Jurkat, Clone E6-1 (cell line): ENCODE measurements at regions not wholly inside any gene's neighbourhood (a gene's known extent, or its start where the extent isn't known, plus 50 kb on each side); places are given as distances from the start of the nearest gene placed in this dataset.
A peak's percentile ranks its signal among the peaks of the same experiment; 100 is the strongest.
"Not testable (repeated sequence)": the region's sequence is repeated elsewhere in the genome, so short reads cannot be mapped to it uniquely, and the experiment has no call there.

Source experiments
- DNase-seq: peaks from one replicate; pipeline ENCODE4 v3.0.0-alpha.2; 2011; ENCODE audit warnings: low read depth, low spot score
- H3K4me3 ChIP-seq: 2 replicates; pipeline ENCODE4 v1.5.1; 2011; ENCODE audit warnings: mild to moderate bottlenecking, low read length, control low read depth, moderate library complexity

- no peak for DNase-seq
- no peak overlapping the region for H3K4me3 ChIP-seq
Observed at GRCh38 chr3:162390891-162391290, 894.3 kb downstream of the OTOL1 start.

GRCh38 chr3:162391301-162391700, 894.7 kb downstream of the OTOL1 start:
- no peak for DNase-seq
- H3K4me3 ChIP-seq = no peak overlapping the region

- H3K4me3 ChIP-seq = no peak overlapping the region
- no peak for DNase-seq
Observed at GRCh38 chr3:162395496-162395895, 898.9 kb downstream of the OTOL1 start.

- no peak for DNase-seq
- H3K4me3 ChIP-seq = no peak overlapping the region
Observed at GRCh38 chr3:162398554-162398953, 901.9 kb downstream of the OTOL1 start.

- no peak for DNase-seq
Observed at GRCh38 chr3:162400697-162401096, 904.1 kb downstream of the OTOL1 start.

GRCh38 chr3:162411556-162411955, 914.9 kb downstream of the OTOL1 start:
- DNase-seq, H3K4me3 ChIP-seq: not testable (repeated sequence)

More at GRCh38 chr3:162400697-162401096, 904.1 kb downstream of the OTOL1 start:
- no peak overlapping the region for H3K4me3 ChIP-seq

- no peak overlapping the region for H3K4me3 ChIP-seq
- DNase-seq = no peak
Observed at GRCh38 chr3:162421721-162422120, 925.1 kb downstream of the OTOL1 start.

GRCh38 chr3:162428192-162428591, 931.6 kb downstream of the OTOL1 start:
- DNase-seq = no peak
- no peak overlapping the region for H3K4me3 ChIP-seq

- DNase-seq = no peak
- no peak overlapping the region for H3K4me3 ChIP-seq
Observed at GRCh38 chr3:162435750-162436149, 939.1 kb downstream of the OTOL1 start.

GRCh38 chr3:162436826-162437225, 940.2 kb downstream of the OTOL1 start:
- no peak overlapping the region for H3K4me3 ChIP-seq

GRCh38 chr3:162437480-162437879, 940.9 kb downstream of the OTOL1 start:
- no peak overlapping the region for H3K4me3 ChIP-seq
- DNase-seq = no peak

More at GRCh38 chr3:162436826-162437225, 940.2 kb downstream of the OTOL1 start:
- DNase-seq = no peak

GRCh38 chr3:162441716-162442115, 945.1 kb downstream of the OTOL1 start:
- H3K4me3 ChIP-seq = no peak overlapping the region
- DNase-seq = no peak

GRCh38 chr3:162443376-162443775, 946.8 kb downstream of the OTOL1 start:
- H3K4me3 ChIP-seq = no peak overlapping the region
- DNase-seq = no peak

- H3K4me3 ChIP-seq = no peak overlapping the region
- no peak for DNase-seq
Observed at GRCh38 chr3:162468791-162469190, 972.2 kb downstream of the OTOL1 start.

- no peak overlapping the region for H3K4me3 ChIP-seq
- DNase-seq = no peak
Observed at GRCh38 chr3:162487138-162487537, 990.5 kb downstream of the OTOL1 start.

GRCh38 chr3:162489853-162490252, 993.2 kb downstream of the OTOL1 start:
- no peak overlapping the region for H3K4me3 ChIP-seq
- peak; percentile 17 for DNase-seq

- no peak overlapping the region for H3K4me3 ChIP-seq
- DNase-seq = no peak
Observed at GRCh38 chr3:162491952-162492351, 995.3 kb downstream of the OTOL1 start.

GRCh38 chr3:162492446-162493081, 996.0 kb downstream of the OTOL1 start:
- H3K4me3 ChIP-seq = no peak overlapping the region
- no peak for DNase-seq

- no peak overlapping the region for H3K4me3 ChIP-seq
- DNase-seq = no peak
Observed at GRCh38 chr3:162498626-162499025, 1002.0 kb downstream of the OTOL1 start.

- H3K4me3 ChIP-seq = no peak overlapping the region
- DNase-seq = no peak
Observed at GRCh38 chr3:162507397-162507796, 1010.8 kb downstream of the OTOL1 start.

GRCh38 chr3:162512488-162512887, 1015.9 kb downstream of the OTOL1 start:
- DNase-seq = no peak

More at GRCh38 chr3:162512488-162512887, 1015.9 kb downstream of the OTOL1 start:
- H3K4me3 ChIP-seq = no peak overlapping the region
